Cardiac septum (tissue), 1 donor: ENCODE measurements at regions not wholly inside any gene's neighbourhood (a gene's known extent, or its start where the extent isn't known, plus 50 kb on each side); places are given as distances from the start of the nearest gene placed in this dataset.
"Not testable (repeated sequence)": the region's sequence is repeated elsewhere in the genome, so short reads cannot be mapped to it uniquely, and the experiment has no call there.

Experiments
- DNase-seq: peaks from one replicate; pipeline ENCODE4 v3.0.0-alpha.2; 2020; ENCODE audit warnings: low spot score
- intact Hi-C: fragments of 100-400 bp; cut with DNase I; formaldehyde crosslinking; loops from one replicate; pipeline ENCODE4 v1.14.0; 2022
- donor health status: DM: no; HTN: no; CAD: no.

DNA sequence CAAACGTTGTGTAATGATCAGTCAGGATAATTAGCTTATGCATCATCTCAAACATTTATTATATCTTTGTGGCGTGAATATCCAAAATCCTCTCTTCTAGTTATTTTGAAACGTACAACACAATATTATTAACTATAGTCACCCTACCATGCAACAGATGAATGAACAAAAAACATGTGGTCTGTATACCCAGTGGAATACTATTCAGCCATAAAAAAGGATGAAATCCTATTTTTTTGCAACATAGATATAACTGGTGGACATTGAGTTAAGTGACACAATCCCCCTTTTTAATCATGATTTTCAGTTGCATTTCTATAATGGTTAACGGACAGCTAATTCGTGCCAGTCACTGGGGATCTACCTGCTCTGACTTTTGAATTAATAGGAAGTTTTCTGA, 145.6 kb downstream of the SOX1 start:
- intact Hi-C loops, result no loop called here
- no peak for DNase-seq

DNA sequence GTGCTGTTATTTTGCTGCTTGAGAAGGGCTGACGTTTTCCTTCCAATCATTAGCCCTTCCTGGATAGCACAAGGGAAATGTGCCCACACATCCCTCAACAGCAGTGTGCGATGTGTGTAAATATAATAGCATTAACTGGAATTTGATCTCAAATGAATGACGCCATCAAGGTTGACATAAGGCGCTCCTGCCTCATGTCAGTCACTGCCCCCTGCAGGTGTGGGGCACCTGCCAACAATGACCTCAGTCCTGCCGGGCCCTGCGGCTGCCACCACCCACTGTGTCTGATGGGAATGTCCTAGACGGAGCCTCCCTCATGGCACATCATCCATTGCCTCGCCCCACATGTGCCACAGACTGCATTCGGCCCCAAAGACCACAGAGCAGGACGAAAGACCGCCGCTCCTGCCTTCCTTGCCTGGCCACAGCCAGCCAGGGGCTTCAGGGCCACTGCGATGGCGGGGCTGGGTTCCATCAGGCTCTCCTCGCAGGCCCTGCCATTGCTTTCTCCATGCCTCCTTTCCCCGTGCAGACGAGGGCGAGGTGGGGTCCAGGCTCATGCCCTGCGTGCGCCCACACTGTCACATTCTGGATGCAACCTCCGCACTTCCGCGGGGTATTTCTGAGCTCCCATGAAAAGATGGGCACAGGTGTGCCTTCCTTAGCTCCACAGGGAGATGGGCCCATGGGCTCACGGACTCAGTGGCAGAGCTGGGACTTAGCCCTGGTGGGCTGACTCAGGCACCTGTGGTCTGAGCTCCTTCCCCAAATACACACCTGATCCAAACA, 146.7 kb downstream of the SOX1 start:
- intact Hi-C loops, result no loop called here
- no peak for DNase-seq

DNA sequence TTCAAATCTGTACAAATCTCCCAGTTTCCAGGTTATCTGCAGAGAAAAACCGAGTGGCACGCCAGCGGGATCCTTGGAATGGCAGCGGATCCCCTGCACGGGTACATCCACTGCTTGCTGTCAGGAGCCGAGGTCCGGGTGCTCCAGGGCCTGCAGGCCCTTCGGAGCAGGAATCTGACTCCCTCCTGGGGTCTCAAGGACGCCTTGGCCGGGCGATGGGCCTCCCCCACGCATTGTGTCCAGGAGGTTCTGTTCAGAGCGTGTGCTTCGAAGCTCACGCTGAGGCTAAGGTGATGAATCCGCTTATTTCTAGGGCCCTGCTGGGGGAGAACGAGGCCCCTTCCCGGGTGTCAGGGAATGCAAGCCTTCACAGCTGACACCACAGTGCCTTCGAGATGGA, 148.9 kb downstream of the SOX1 start:
- intact Hi-C loops, result no loop called here

DNA sequence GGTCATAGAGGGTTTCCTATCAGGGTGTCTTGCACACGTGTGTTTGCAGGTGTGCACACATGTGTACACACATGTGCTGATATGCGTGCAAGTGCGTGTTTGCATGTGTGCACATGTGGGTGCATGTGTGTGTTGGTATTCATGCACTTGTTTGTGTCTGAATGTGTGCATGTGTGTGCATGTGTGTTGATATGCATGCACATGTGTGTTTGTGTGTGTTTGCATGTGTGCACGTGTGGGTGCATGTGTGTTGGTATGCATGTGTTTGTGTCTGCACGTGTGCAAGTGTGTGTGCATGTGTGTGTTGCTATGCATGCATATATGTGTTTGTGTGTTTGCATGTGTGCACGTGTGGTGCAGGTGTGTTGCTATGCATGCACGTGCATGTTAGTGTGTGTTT, 150.5 kb downstream of the SOX1 start:
- no peak for DNase-seq
- intact Hi-C loops, result no loop called here

More for the DNA sequence above, 148.9 kb downstream of the SOX1 start:
- no peak for DNase-seq

DNA sequence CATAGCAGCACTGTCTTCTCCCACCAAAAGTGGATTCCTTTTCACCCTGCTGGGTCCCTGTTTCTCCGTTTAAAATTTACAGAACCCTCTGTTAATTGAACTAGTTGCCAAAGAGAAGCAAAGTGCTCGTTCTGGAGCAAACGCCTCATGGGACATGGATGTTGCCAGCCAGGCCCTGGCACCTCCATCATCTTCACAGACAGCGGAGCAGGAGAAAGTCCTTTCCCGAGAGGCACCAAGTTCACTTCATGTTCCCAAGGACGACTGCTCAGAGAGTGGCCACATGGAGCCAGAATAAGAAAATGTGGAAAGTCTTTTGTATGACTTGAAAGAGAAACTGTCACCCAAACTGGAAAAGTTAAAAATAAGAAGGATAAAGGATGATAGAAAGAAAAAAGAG, 151.5 kb downstream of the SOX1 start:
- DNase-seq, result no peak
- intact Hi-C loops, result no loop called here

DNA sequence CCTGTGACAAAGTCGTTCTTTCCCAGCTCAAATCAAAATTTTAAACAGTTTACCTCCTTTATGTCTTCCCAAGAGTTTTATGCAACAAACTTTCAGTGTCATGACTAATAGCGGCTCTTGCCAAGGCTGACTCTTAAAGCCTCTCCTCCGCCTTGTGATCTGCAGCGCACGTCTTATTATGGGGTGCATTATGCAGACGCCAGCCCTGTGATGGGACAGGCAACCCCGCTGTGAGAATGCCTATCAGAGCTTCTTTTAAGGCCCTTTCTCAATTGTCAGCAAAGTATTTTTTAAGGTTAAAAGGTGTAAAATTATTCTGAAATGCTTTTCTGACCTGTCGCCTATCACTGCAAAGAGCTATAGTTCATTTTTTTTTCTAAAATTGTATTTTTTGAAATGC, 152.8 kb downstream of the SOX1 start:
- intact Hi-C loops, result no loop called here
- no peak for DNase-seq

DNA sequence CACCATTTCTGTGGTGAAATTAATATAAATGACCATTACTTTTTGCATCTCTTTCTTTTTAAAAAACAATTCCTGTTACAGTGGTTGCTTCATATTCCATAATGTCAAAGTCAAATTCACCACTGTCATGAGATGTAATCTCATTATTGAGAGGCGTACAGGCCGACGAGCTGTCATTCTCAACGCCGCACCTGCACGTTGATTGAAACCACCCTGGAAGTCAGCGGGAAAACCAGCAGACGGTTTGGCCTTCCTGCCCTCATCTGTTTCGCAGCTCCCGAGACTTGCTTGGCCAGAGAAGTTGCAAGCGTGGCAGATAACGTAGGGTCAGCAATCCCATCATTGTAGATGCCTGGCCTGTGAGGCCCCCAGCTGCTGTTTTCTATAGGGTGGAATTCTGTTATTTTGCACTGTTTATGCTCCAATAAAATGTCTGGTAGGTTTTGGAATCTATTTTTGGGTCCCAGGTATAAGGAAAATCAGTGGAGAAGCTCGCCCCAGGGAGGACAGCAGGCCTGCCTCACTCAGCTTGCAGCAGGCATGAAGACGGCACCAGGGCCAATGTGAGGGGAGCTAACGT, 153.4 kb downstream of the SOX1 start:
- intact Hi-C loops, result no loop called here

DNA sequence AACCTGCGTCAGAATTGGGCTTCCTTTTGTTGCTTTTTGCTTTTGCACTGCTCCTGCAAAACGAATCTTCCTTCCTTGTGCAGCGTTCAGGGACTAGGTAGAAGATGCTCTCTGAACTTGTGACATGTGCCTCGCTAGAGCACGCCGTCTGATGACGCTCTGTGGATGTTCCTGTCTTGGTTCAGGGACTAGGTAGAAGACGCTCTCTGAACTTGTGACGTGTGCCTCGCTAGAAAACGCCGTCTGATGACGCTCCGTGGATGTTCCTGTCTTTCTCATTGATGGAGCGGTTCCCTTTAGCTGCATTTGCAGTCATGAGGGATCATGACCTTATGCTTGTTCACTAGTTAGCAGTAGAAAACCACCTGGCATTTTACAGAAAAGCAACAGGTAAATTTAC, 154.0 kb downstream of the SOX1 start:
- no peak for DNase-seq
- intact Hi-C loops, result no loop called here

More for the DNA sequence above, 153.4 kb downstream of the SOX1 start:
- DNase-seq, result no peak

DNA sequence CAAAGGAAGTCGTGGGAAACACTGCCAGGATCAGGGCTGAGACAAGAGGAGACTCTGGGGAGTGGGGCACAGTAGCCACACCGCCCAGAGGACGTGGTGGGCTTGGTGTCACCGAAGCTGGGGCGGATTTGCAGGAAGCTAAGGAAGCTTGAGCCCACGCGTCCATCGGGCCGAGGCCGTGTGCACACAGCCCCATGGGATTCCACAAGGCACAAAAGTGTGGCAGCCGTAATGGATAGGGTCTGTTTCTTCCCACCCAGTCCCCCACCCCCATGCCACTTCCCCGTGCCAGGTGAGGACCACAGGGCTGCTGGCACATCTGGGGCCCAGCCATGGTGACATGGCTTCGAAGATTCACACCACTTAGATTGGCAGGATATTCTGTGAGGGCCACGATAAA, 153.2 kb upstream of the SPACA7 start:
- intact Hi-C loops, result no loop called here
- DNase-seq, result no peak

DNA sequence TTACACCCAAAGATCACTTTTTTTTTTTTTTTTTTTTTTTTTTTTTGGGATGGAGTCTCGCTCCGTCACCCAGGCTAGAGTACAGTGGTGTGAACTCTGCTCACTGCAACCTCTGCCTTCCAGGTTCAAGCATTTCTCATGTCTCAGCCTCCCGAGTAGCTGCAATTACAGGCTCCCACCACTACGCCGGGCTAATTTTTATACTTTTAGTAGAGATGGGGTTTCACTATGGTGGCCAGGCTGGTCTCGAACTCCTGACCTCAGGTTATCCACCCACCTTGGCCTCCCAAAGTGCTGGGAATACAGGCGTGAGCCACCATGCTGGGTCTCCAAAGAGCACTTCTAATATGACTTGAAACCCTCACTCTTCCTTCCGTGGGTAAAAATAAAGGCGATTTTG, 152.2 kb upstream of the SPACA7 start:
- DNase-seq, intact Hi-C loops: not testable (repeated sequence)

DNA sequence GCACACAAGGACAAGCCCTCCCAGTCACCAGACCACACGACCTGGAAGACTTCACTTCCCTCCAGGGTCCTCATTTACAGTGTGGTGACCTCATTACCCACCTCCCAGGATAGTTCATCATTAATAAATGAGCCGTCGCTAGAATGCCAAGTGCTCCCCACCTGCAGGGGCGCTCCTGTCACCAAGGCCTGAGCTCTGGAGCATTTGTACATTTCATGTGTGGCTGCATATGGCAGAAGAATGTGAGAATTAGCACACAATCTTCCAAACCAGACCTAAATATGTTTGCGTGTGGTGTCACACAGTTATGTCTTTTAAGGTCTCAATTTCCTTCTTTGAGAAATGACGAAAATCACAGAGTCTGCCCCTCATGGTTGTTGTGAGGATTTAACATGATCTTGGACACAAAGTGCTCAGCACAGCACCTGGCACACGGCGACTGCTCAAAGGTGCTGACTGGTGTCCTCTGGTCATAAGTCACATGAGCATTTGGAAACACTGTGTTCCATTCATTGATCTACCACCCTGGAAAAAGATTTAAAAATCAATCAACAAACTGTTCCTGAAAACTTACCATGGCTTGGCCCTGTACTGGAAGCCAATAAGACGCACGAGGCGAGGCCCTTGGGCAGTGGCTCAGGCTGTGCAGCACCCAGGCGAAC, 150.6 kb upstream of the SPACA7 start:
- DNase-seq, result no peak
- intact Hi-C loops, result no loop called here

DNA sequence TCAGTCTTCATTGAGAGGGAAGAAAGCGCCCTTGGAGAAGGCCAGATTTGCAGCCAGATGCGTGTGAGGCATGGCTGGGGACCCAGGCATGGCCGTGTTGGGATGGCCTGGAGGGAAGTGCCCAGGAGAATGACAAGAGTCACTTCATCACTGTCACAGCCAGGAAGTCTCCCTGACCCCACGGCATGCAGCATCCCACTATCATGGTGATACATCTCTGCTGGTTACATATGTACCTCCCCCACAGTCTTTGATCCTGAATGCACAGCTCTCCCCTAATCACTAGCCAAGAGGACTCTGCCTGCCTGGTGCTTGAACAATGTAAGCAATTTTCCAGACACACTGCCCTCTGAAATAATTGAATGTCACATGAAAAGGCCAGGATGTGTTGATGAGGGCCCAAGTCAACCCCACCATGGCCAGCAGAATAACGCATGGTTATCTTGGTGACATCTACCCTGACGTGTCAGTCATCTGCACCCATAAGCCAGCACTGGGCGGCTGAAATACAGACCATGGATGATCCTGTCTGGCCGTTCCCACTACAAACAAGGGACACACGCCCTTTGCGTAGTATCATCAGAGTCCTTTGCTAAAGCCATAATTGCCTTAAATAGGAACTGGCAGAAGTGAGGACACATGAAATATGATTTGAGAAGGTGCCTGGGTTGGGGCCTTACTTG, 149.7 kb upstream of the SPACA7 start:
- DNase-seq, result no peak
- intact Hi-C loops, result no loop called here

DNA sequence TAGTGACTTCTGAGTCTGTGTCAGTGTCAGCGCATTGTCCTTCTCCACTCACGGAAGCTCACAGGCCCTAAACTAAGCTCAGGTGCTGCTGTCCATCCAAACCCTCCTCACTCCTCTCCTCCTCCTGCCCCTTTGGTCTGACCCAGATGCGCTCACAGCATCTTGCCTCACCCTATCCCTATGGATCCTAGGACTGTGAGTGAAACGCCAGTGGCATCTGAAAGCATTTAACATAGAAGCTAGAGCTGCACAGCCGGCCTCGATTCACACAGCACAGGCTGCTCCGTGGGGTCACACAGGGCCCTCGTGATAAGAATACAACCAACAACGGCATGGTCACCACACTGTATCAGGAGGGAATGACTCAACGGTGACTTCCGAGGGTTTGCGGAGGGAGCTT, 149.1 kb upstream of the SPACA7 start:
- DNase-seq, result no peak
- intact Hi-C loops, result no loop called here

DNA sequence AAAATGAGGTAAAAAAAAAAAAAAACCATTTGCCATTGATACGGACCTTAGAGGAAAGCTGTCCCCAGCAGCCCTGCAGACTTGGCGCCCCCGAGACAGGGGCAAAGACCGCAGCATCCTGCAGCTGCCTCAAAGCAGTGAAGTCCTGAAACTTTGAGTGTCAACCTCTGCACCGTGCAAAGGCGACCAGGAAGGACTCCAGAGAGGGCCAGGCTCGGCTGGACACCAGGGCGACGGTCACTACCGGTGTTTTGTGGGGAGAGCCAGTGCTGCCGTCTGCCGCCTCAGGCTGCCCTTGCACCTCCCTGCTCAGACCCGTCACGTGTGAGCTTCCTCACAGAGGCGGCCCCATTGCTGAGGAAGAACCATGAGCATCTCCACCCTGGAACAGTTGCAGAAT, 146.7 kb upstream of the SPACA7 start:
- no peak for DNase-seq
- intact Hi-C loops, result no loop called here

DNA sequence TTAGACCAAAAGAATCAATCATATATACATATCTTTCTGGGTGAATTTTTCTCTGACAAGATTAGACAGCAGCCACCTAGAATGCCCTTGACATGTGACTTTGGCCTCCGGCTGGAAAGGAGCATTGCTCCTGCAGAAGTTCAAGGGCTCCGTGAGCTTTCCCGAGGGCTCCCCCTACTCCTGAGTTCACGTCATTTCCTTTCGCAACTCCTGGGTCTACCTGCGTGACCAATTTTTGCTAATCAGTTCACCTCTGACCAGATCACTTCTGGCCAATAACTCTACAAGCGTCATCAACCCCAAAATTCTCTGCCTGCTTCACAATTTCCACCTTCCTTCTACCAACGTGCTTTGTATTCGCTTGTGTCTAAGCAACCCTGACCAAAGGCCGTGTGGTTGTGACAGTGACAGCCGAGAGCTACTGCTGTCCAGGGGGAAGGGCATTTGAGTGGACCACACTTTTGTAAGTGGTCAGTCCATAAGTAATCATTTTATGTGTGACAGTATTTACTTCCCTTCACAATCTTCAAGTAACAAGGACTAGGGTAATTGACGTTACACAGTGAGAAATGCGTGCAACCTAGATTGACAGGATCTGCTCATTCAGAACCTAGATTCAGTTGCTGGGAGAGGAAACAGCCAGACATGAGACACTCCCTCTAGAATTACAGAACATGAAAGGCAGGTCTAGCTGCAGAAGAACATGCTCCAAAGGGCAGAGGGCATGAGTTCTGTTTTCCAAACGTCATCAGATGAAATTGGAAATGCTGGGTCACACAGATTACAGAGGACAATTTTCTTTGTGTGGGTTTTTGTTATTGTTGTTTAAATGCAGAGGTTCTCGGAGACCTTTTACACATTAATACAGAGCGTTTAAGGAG, 145.9 kb upstream of the SPACA7 start:
- intact Hi-C loops, result no loop called here

DNA sequence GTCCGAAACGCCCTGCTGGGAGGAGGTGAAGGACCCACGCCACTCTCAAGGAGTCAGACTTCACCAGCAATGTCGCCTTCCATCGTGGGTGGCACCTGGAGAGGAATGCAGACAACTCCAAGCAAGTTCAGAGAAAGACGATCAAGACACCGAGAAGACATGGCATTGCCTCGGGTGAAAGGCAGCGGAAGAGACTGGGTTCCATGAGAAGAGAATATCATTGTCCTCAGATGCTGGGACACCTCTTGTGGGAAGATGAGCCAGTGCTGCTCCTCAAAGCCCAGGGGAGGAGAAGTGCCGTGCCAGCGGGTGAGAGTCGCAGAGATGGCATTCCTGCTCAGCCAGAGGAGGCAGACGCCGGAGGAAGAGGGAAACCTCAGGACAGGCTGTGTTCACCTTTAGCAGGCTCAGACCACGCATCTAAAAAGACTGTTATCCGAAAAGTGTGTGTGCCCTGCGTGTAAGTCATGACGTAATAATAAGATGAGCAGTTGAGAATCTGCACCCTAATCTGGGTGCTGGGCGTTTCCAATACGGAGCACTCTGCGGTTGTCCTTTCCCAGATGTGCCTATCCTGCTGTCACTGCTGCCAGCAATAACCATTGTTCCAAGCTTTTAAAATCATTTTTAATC, 144.6 kb upstream of the SPACA7 start:
- intact Hi-C loops, result no loop called here
- DNase-seq, result no peak

More for the DNA sequence above, 145.9 kb upstream of the SPACA7 start:
- no peak for DNase-seq

DNA sequence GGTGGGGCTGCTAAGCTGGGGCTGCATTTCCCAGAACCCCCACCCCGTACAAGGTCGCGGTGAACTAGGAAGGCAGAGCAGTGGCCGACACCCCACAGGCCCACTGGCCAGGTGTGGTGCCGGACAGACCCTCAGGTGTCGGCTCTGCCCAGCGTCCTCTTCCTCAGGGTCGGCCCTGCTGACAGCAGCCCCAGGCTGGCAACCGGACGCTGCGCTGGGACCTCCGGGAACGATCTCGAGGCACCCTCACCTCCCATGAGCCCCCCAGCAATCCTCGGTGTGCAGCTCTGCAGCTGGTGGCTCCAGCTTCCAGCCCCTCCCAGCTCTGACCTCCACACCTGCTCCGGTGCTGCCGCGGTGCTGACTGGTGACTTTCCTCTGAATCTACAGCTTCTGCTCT, 142.9 kb upstream of the SPACA7 start:
- intact Hi-C loops, result no loop called here

DNA sequence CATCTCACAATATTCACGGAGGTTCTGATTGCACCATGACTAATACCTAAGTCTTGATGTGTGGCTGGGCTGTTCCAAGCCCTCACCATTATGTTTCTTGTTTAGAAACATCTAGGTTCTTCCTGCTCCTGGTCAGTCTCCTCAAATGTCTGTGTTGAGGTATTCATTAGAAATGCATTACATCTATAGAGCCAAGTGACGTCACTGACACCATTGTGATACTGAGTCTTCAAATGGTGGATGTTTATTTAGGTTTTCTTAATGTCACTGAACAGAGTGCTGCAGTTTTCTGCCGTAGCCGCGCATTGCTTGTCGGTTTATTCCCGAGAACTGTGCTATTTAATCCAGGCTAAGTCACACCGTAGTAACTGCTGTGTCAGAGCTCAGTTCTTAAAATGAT, 142.4 kb upstream of the SPACA7 start:
- intact Hi-C loops, result no loop called here
- DNase-seq, result no peak

More for the DNA sequence above, 142.9 kb upstream of the SPACA7 start:
- DNase-seq, result no peak
